HepG2 (cell line): ENCODE measurements at regions not wholly inside any gene's neighbourhood (a gene's known extent, or its start where the extent isn't known, plus 50 kb on each side); places are given as distances from the start of the nearest gene placed in this dataset.

Source experiments
- CREM ChIP-seq, 2 experiments: sonication (generic) in 1 of 2; formaldehyde crosslinking in 1 of 2; IDR thresholded peaks; 2 replicates each; pipeline versions ENCODE4 v1.4.0 to v1.6.1; 2016 to 2020; ENCODE audit warnings: antibody characterized with exemption in 1 of 2, mild to moderate bottlenecking in 1 of 2, missing genetic modification reagents in 1 of 2
- HINFP ChIP-seq: sonication (generic); formaldehyde crosslinking; IDR thresholded peaks from 2 replicates; pipeline ENCODE4 v1.4.0; 2020; ENCODE audit warnings: low read depth, mild to moderate bottlenecking, missing genetic modification reagents
- PAWR ChIP-seq: sonication (generic); formaldehyde crosslinking; IDR thresholded peaks from 2 replicates; pipeline ENCODE4 v1.4.0; 2020; ENCODE audit warnings: missing genetic modification reagents, mild to moderate bottlenecking, borderline replicate concordance
- POLR2AphosphoS5 ChIP-seq: IDR thresholded peaks from 2 replicates; pipeline ENCODE4 v1.6.1; 2012; ENCODE audit warnings: low read depth, low read length
- SKIL ChIP-seq: sonication (generic); formaldehyde crosslinking; IDR thresholded peaks from 2 replicates; pipeline ENCODE4 v1.8.0; 2022; ENCODE audit warnings: missing genetic modification reagents, mild to moderate bottlenecking, moderate library complexity, borderline replicate concordance
- ZKSCAN1 ChIP-seq: fragments of 150-350 bp; IDR thresholded peaks from 2 replicates; pipeline ENCODE4 v1.6.1; 2014; ENCODE audit warnings: low read length
- TF ChIP-seq, protein P1 (sequence below): sonication (generic); formaldehyde crosslinking; IDR thresholded peaks from 2 replicates; pipeline ENCODE4 v1.8.0; 2022; ENCODE audit warnings: missing genetic modification reagents, mild to moderate bottlenecking, borderline replicate concordance
- TF ChIP-seq, protein P2 (sequence below): sonication (generic); formaldehyde crosslinking; IDR thresholded peaks from 2 replicates; pipeline ENCODE4 v1.5.0; 2020; ENCODE audit warnings: mild to moderate bottlenecking, missing genetic modification reagents, moderate library complexity
- TF ChIP-seq, protein P3 (sequence below): sonication (generic); formaldehyde crosslinking; IDR thresholded peaks from 2 replicates; pipeline ENCODE4 v1.8.0; 2022; ENCODE audit warnings: mild to moderate bottlenecking, missing genetic modification reagents; ENCODE audit not compliant: insufficient replicate concordance

DNA sequence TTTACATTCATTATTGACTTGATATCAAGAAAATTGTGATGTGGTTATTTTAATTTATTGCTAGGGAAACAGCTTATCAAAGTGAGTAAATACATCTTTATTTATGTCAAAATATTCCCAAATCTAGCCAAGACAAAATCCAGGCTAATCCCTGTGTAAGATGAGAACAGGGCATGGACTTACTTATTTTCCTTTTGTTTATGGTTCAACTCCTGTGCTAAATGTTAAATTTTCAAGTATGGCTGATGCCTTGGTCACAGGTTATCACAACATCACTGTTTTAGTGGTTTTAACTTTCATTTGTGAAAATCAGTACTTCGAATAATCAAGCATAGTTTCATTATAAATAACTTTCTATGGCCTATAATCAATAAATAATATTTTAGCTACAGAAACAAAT lies 657.0 kb upstream of the SYT4 start:
- no peak for TF ChIP-seq CREM (IDR thresholded peaks at IDR 0.05)
- TF ChIP-seq CREM (CRISPR knock-in tag; IDR thresholded peaks at IDR 0.05): no peak
- TF ChIP-seq PAWR (CRISPR knock-in tag): no peak
- TF ChIP-seq ZKSCAN1: no peak
- TF ChIP-seq, protein P1, sequence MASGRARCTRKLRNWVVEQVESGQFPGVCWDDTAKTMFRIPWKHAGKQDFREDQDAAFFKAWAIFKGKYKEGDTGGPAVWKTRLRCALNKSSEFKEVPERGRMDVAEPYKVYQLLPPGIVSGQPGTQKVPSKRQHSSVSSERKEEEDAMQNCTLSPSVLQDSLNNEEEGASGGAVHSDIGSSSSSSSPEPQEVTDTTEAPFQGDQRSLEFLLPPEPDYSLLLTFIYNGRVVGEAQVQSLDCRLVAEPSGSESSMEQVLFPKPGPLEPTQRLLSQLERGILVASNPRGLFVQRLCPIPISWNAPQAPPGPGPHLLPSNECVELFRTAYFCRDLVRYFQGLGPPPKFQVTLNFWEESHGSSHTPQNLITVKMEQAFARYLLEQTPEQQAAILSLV (CRISPR knock-in tag): no peak
- TF ChIP-seq, protein P2, sequence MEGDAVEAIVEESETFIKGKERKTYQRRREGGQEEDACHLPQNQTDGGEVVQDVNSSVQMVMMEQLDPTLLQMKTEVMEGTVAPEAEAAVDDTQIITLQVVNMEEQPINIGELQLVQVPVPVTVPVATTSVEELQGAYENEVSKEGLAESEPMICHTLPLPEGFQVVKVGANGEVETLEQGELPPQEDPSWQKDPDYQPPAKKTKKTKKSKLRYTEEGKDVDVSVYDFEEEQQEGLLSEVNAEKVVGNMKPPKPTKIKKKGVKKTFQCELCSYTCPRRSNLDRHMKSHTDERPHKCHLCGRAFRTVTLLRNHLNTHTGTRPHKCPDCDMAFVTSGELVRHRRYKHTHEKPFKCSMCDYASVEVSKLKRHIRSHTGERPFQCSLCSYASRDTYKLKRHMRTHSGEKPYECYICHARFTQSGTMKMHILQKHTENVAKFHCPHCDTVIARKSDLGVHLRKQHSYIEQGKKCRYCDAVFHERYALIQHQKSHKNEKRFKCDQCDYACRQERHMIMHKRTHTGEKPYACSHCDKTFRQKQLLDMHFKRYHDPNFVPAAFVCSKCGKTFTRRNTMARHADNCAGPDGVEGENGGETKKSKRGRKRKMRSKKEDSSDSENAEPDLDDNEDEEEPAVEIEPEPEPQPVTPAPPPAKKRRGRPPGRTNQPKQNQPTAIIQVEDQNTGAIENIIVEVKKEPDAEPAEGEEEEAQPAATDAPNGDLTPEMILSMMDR: no peak
- TF ChIP-seq HINFP (CRISPR knock-in tag): no peak
- TF ChIP-seq POLR2AphosphoS5: no peak
- no peak for TF ChIP-seq SKIL
- TF ChIP-seq, protein P3, sequence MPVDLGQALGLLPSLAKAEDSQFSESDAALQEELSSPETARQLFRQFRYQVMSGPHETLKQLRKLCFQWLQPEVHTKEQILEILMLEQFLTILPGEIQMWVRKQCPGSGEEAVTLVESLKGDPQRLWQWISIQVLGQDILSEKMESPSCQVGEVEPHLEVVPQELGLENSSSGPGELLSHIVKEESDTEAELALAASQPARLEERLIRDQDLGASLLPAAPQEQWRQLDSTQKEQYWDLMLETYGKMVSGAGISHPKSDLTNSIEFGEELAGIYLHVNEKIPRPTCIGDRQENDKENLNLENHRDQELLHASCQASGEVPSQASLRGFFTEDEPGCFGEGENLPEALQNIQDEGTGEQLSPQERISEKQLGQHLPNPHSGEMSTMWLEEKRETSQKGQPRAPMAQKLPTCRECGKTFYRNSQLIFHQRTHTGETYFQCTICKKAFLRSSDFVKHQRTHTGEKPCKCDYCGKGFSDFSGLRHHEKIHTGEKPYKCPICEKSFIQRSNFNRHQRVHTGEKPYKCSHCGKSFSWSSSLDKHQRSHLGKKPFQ (CRISPR knock-in tag): no peak
